H1 (cell line): ENCODE measurements at regions not wholly inside any gene's neighbourhood (a gene's known extent, or its start where the extent isn't known, plus 50 kb on each side); places are given as distances from the start of the nearest gene placed in this dataset.

Experiments
- CTCF ChIA-PET: fragments of 300-600 bp; sonication (Branson Sonifier 250); formaldehyde crosslinking; loops from one replicate; lab custom pipeline; 2021; ENCODE audit not compliant: partially characterized antibody; lab: Charles Lee
- POLR2A ChIA-PET: fragments of 300-600 bp; sonication (Branson Sonifier 250); formaldehyde crosslinking; loops from one replicate; lab custom pipeline; 2021; ENCODE audit warnings: inconsistent platforms; ENCODE audit not compliant: partially characterized antibody; lab: Charles Lee
- DNase-seq, 2 experiments: peaks; one replicate each; pipeline versions ENCODE4 v3.0.0 to v3.0.0-alpha.2; 2010 to 2022; ENCODE audit warnings: low spot score in 2 of 2, low read depth in 1 of 2, mixed read lengths in 1 of 2
- FAIRE-seq: peaks from 2 replicates; lab custom pipeline; 2011; peaks lifted over from hg19 to GRCh38; lab: Jason Lieb, UNC
- H2AFZ ChIP-seq: 2 replicates; pipeline ENCODE4 v1.8.1; 2012; ENCODE audit warnings: low read length, inconsistent platforms
- H2AK5ac ChIP-seq: 2 replicates; pipeline ENCODE4 v1.6.1; 2013; ENCODE audit warnings: low read depth, low read length
- H2BK120ac ChIP-seq: replicated peaks from 2 replicates; pipeline ENCODE3; 2013; ENCODE audit warnings: low read depth, low read length, inconsistent platforms
- H2BK12ac ChIP-seq: 2 replicates; pipeline ENCODE4 v1.6.1; 2013; ENCODE audit warnings: low read depth, low read length
- H2BK15ac ChIP-seq: 2 replicates; pipeline ENCODE4 v1.6.1; 2013; ENCODE audit warnings: low read length
- H2BK20ac ChIP-seq: 2 replicates; pipeline ENCODE4 v1.6.1; 2013; ENCODE audit warnings: low read length
- H2BK5ac ChIP-seq: 2 replicates; pipeline ENCODE4 v1.6.1; 2013; ENCODE audit warnings: low read depth, low read length
- H3K14ac ChIP-seq: 2 replicates; pipeline ENCODE4 v1.6.1; 2013; ENCODE audit warnings: inconsistent platforms; ENCODE audit not compliant: insufficient read length
- H3K18ac ChIP-seq: 2 replicates; pipeline ENCODE4 v1.6.1; 2013; ENCODE audit warnings: low read length; ENCODE audit errors: extremely low read depth
- H3K23ac ChIP-seq: 2 replicates; pipeline ENCODE4 v1.6.1; 2013; ENCODE audit warnings: inconsistent platforms; ENCODE audit not compliant: insufficient read length
- H3K23me2 ChIP-seq: 2 replicates; pipeline ENCODE4 v1.6.1; 2013; ENCODE audit warnings: low read depth, low read length
- H3K27ac ChIP-seq: 2 replicates; pipeline ENCODE4 v1.6.1; 2011; ENCODE audit warnings: low read depth, low read length, inconsistent platforms
- H3K27me3 ChIP-seq, 4 experiments: replicated peaks in 1 of 4; 1 replicate in 1 of 4; 2 replicates in 3 of 4; pipeline versions ENCODE4 v1.6.1 to v1.8.1; 2011 to 2013; ENCODE audit warnings: low read length in 3 of 4, mild to moderate bottlenecking in 3 of 4, inconsistent platforms in 2 of 4, mixed read lengths in 2 of 4, moderate library complexity in 1 of 4; ENCODE audit not compliant: control insufficient read depth in 3 of 4, insufficient read depth in 3 of 4; ENCODE audit errors: extremely low read depth in 1 of 4
- H3K36me3 ChIP-seq, 4 experiments: 2 replicates each; pipeline versions ENCODE4 v1.6.1 to v1.8.1; 2011 to 2013; ENCODE audit warnings: mild to moderate bottlenecking in 4 of 4, low read length in 3 of 4, moderate library complexity in 2 of 4, control low read depth in 1 of 4, inconsistent platforms in 1 of 4; ENCODE audit not compliant: insufficient read depth in 4 of 4, control insufficient read depth in 2 of 4
- H3K4ac ChIP-seq: replicated peaks from 2 replicates; pipeline ENCODE3; 2013; ENCODE audit warnings: low read length, low read depth, mixed read lengths, inconsistent platforms; ENCODE audit not compliant: insufficient read length
- H3K4me1 ChIP-seq, 4 experiments: replicated peaks in 1 of 4; 1 replicate in 1 of 4; 2 replicates in 3 of 4; pipeline versions ENCODE4 v1.6.1 to v1.8.1; 2011 to 2013; ENCODE audit warnings: low read length in 3 of 4, inconsistent platforms in 2 of 4, mixed read lengths in 1 of 4; ENCODE audit not compliant: insufficient read depth in 4 of 4, control insufficient read depth in 3 of 4
- H3K4me2 ChIP-seq, 2 experiments: 2 replicates each; pipeline versions ENCODE4 v1.6.1 to v1.8.1; 2011 to 2013; ENCODE audit warnings: low read depth in 2 of 2, low read length in 2 of 2, control low read depth in 1 of 2, inconsistent platforms in 1 of 2, mild to moderate bottlenecking in 1 of 2; ENCODE audit not compliant: insufficient read depth in 1 of 2
- H3K4me3 ChIP-seq, 4 experiments: fragments of 200-600, 300-600 bp in 1 of 4; sonication (generic), shearing (Covaris generic), sonication (Bioruptor Twin) in 1 of 4; 2 replicates each; pipeline versions ENCODE4 v1.5.1 to v1.8.1; 2011 to 2016; ENCODE audit warnings: low read length in 4 of 4, low read depth in 3 of 4, control low read depth in 2 of 4, inconsistent platforms in 2 of 4, mild to moderate bottlenecking in 2 of 4, mixed read lengths in 1 of 4, moderate library complexity in 1 of 4; ENCODE audit not compliant: insufficient read depth in 2 of 4; ENCODE audit errors: extremely low read depth in 1 of 4
- H3K56ac ChIP-seq: replicated peaks from 2 replicates; pipeline ENCODE3; 2013; ENCODE audit warnings: low read depth, mild to moderate bottlenecking, mixed read lengths, low read length, inconsistent platforms; ENCODE audit not compliant: insufficient read length
- H3K79me1 ChIP-seq: 2 replicates; pipeline ENCODE4 v1.6.1; 2013; ENCODE audit warnings: low read depth, low read length, control low read depth
- H3K79me2 ChIP-seq, 2 experiments: 2 replicates each; pipeline versions ENCODE4 v1.6.1 to v1.8.1; 2012 to 2013; ENCODE audit warnings: low read length in 2 of 2, mild to moderate bottlenecking in 2 of 2, inconsistent platforms in 1 of 2; ENCODE audit not compliant: insufficient read depth in 2 of 2, control insufficient read depth in 1 of 2
- H3K9ac ChIP-seq, 4 experiments: replicated peaks in 1 of 4; 1 replicate in 1 of 4; 2 replicates in 3 of 4; pipeline versions ENCODE4 v1.6.1 to v1.8.1; 2011 to 2013; ENCODE audit warnings: low read depth in 3 of 4, low read length in 3 of 4, control low read depth in 2 of 4, mild to moderate bottlenecking in 2 of 4, moderate library complexity in 2 of 4, inconsistent platforms in 1 of 4; ENCODE audit errors: extremely low read depth in 1 of 4
- H3K9me3 ChIP-seq, 2 experiments: 2 replicates each; pipeline versions ENCODE4 v1.6.1 to v1.8.1; 2012 to 2013; ENCODE audit warnings: mild to moderate bottlenecking in 2 of 2, moderate library complexity in 2 of 2, control low read depth in 1 of 2, inconsistent platforms in 1 of 2, low read depth in 1 of 2, low read length in 1 of 2, mixed read lengths in 1 of 2; ENCODE audit not compliant: insufficient read depth in 2 of 2
- H4K20me1 ChIP-seq, 2 experiments: replicated peaks in 1 of 2; 2 replicates each; pipeline versions ENCODE3 to v1.8.1; 2011 to 2013; ENCODE audit warnings: inconsistent platforms in 2 of 2, low read length in 2 of 2, mild to moderate bottlenecking in 1 of 2; ENCODE audit not compliant: insufficient read depth in 2 of 2, control insufficient read depth in 1 of 2
- H4K5ac ChIP-seq: 2 replicates; pipeline ENCODE4 v1.6.1; 2013; ENCODE audit warnings: low read length, low read depth, mixed read lengths, inconsistent platforms; ENCODE audit not compliant: insufficient read length
- H4K8ac ChIP-seq: 2 replicates; pipeline ENCODE4 v1.8.0; 2013; ENCODE audit warnings: mild to moderate bottlenecking, moderate library complexity, low read length, inconsistent platforms; ENCODE audit not compliant: insufficient read depth; ENCODE audit errors: extremely low read depth
- H4K91ac ChIP-seq: replicated peaks from 2 replicates; pipeline ENCODE3; 2013; ENCODE audit warnings: low read length, mixed read lengths, inconsistent platforms; ENCODE audit not compliant: insufficient read length
- BCL11A ChIP-seq, 2 experiments: IDR thresholded peaks; one replicate each; pipeline ENCODE4 v1.6.1; 2011; ENCODE audit warnings: low read depth in 2 of 2, low read length in 2 of 2, mild to moderate bottlenecking in 2 of 2
- JUN ChIP-seq: IDR thresholded peaks from 2 replicates; pipeline ENCODE4 v1.6.1; 2011; ENCODE audit warnings: low read depth, mild to moderate bottlenecking, improper control_type of control experiment, low read length
- RNF2 ChIP-seq: fragments of 200-900, 300-1000 bp; sonication (generic); IDR thresholded peaks from 2 replicates; pipeline ENCODE4 v1.7.1; 2016; ENCODE audit warnings: borderline replicate concordance, low read depth, mild to moderate bottlenecking, antibody characterized with exemption, low read length; ENCODE audit not compliant: poor library complexity, severe bottlenecking; ENCODE audit errors: missing control alignments
- SRF ChIP-seq: IDR thresholded peaks from 2 replicates; pipeline ENCODE4 v1.6.1; 2011; ENCODE audit warnings: mild to moderate bottlenecking, low read depth, low read length, moderate library complexity

- H3K18ac ChIP-seq = no peak overlapping the region
- no peak overlapping the region for H4K91ac ChIP-seq
- H3K9ac ChIP-seq = no peak overlapping the region
- H3K4ac ChIP-seq = no peak overlapping the region
- H3K27ac ChIP-seq = no peak overlapping the region
- H3K14ac ChIP-seq = no peak overlapping the region
- no peak overlapping the region for H2BK5ac ChIP-seq
- H4K20me1 ChIP-seq = no peaks in the 10 kb centered on the region
- H2BK12ac ChIP-seq = no peak overlapping the region
- H3K79me2 ChIP-seq = no peaks in the 10 kb centered on the region
- no peaks in the 10 kb centered on the region for H3K36me3 ChIP-seq
- DNase-seq (no peak), FAIRE-seq (no peak)
- H3K4me3 ChIP-seq = no peak overlapping the region
- TF ChIP-seq JUN (no peak), SRF (no peak), BCL11A (IDR thresholded peaks at IDR 0.05; ENCODE audit: low read depth in 2 of 2, low read length in 2 of 2) (no peak), RNF2 (no peak)
- POLR2A ChIA-PET = no interaction called here
- H3K79me1 ChIP-seq = no peaks in the 10 kb centered on the region
- no peaks in the 10 kb centered on the region for H3K23me2 ChIP-seq
- H2BK15ac ChIP-seq = no peak overlapping the region
- CTCF ChIA-PET = interaction anchor here (0.7 to 7.8 kb wide), 5 partner anchors 35 to 197 kb away, joined by 3 to 108 read pairs (median 3); no protein-coding TSS in a partner anchor
- no peak overlapping the region for H3K4me2 ChIP-seq
- H3K4me1 ChIP-seq = peaks cover 0 to 9% (median 8%) of the 10 kb centered on the region in 4 experiments; a peak in 5 of 7 replicates
- H3K56ac ChIP-seq = no peak overlapping the region
- no peak overlapping the region for H2AK5ac ChIP-seq
- no peak overlapping the region for H3K23ac ChIP-seq
- no peaks in the 10 kb centered on the region for H3K9me3 ChIP-seq
- H2AFZ ChIP-seq = no peak overlapping the region
- no peak overlapping the region for H2BK120ac ChIP-seq
- no peaks in the 10 kb centered on the region; a peak in 1 of 7 replicates for H3K27me3 ChIP-seq
- H2BK20ac ChIP-seq = no peak overlapping the region
- no peak overlapping the region for H4K5ac ChIP-seq
- no peak overlapping the region for H4K8ac ChIP-seq
These were observed 166.1 kb downstream of the SNAPC1 start for GRCh38 chr14:61928300-61928699.
